Adrenal gland (tissue), 5 donors: ENCODE measurements at regions not wholly inside any gene's neighbourhood (a gene's known extent, or its start where the extent isn't known, plus 50 kb on each side); places are given as distances from the start of the nearest gene placed in this dataset.

Source experiments
- POLR2A ChIP-seq, 2 donors: fragments of 450-650 bp; IDR thresholded peaks; one replicate each; pipeline ENCODE4 v1.6.1; 2017; ENCODE audit warnings: antibody characterized with exemption in 2 of 2, mild to moderate bottlenecking in 2 of 2, moderate library complexity in 1 of 2
- TF ChIP-seq, protein P1 (sequence below), 6 experiments: fragments of 450-650 bp in 4 of 6; fragments of 200-600 bp in 2 of 6; sonication (generic) in 1 of 6; IDR thresholded peaks; 1 replicate in 5 of 6; 2 replicates in 1 of 6; pipeline versions ENCODE4 v1.5.1 to v1.8.0; 2016 to 2021; ENCODE audit warnings: antibody characterized with exemption in 6 of 6, mild to moderate bottlenecking in 2 of 6, moderate library complexity in 1 of 6
- donor health status: DM: no; HTN: no; CAD: no.

DNA sequence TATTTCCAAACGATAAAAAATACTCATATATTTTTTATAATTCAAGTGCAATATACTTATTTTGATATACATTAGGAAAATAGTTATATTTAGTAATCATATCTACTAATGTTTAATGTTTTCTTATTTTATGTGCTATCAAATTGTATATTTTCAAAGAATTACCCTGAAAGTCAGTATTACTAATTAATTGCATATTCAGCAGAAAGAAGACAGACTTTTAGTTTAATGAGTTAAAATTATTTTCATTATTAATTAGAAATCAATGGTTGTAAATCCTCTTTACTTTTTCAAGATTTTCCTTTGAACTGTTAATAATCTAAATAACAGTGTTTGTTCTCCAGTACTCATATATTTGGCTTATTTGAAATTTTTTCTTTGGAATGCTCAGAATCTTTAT lies 181.3 kb upstream of the NDST4 start:
- TF ChIP-seq, protein P1, sequence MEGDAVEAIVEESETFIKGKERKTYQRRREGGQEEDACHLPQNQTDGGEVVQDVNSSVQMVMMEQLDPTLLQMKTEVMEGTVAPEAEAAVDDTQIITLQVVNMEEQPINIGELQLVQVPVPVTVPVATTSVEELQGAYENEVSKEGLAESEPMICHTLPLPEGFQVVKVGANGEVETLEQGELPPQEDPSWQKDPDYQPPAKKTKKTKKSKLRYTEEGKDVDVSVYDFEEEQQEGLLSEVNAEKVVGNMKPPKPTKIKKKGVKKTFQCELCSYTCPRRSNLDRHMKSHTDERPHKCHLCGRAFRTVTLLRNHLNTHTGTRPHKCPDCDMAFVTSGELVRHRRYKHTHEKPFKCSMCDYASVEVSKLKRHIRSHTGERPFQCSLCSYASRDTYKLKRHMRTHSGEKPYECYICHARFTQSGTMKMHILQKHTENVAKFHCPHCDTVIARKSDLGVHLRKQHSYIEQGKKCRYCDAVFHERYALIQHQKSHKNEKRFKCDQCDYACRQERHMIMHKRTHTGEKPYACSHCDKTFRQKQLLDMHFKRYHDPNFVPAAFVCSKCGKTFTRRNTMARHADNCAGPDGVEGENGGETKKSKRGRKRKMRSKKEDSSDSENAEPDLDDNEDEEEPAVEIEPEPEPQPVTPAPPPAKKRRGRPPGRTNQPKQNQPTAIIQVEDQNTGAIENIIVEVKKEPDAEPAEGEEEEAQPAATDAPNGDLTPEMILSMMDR (IDR thresholded peaks at IDR 0.05), result no peak
- TF ChIP-seq POLR2A (IDR thresholded peaks at IDR 0.05), result no peak
